ENCODE measurements at regions not wholly inside any gene's neighbourhood (a gene's known extent, or its start where the extent isn't known, plus 50 kb on each side); places are given as distances from the start of the nearest gene placed in this dataset.

DNA sequence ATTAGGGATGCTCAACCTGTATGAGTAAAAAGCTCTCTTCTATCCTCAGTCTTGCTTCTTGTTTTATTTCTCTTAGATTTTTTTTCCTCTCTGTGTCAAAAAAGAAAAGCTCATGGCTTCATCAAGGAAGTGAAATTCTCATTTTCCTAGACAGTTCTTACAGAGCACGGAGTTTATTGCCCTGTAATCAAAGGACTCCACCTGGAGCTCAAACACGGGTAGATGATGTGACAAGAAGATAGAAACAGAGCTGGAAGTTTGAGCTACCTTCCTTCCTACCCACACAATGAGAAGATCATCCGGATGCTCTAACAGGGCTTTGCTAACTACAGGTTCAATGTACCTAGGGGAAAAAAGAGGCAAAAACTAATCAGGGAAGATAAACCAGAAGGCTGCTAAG lies 564.8 kb downstream of the MED13L start:
- TF ChIP-seq POLR2A (IDR thresholded peaks at IDR 0.05; ENCODE audit: low read length) (no peak), GATA1 (IDR thresholded peaks at IDR 0.05; ENCODE audit: low read depth, low read length) (no peak)

Measured in erythroblast (primary cell).